Stimulated activated CD4-positive, alpha-beta T cell treated with anti-CD3 and anti-CD28 coated beads, Interleukin-2, amount 100 ng/mL, for 24 hours (primary cell): ENCODE measurements at regions not wholly inside any gene's neighbourhood (a gene's known extent, or its start where the extent isn't known, plus 50 kb on each side); places are given as distances from the start of the nearest gene placed in this dataset.

ENCODE experiments used
- DNase-seq, 2 donors: peaks; one replicate each; pipeline ENCODE4 v3.0.0-alpha.2; 2020

DNA sequence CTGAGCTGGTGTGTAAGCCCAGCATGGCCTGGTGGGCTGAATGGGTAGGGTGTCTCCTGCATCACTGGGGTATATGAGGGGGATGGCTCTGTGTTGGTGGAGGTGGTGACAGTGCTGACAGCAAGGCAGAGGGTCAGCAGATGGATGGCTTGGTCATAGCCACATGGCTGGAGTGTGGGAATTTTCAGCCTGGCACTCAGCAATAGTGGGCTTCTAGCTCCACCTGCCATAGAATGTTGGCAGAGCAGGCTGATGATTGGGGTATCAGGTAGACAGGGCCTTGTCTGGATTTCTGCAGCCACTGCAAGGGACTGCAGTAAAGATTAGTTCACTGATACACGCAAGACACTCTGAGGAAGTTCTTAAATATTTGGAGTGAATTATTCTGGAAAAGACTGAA is 137.5 kb upstream of the BACH2 start:
- no peak for DNase-seq

DNA sequence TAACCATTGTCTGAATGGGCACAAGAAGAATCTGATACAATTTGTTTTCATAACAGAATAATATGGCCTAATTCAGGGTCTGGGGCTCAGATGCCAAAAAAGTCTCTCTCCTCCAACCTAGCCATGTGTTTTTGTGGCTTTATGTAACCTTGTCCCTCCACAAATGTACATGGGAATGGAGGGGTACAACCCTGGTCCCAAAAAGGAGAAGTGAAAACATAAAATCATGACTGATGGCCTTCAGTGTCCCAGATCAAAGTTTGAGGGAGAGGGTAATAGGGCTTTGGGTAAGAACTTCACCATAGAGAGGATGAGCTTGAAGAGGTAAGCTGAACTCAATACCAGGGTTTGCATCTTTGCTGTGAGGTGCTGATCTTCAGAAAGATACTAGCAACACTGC is 136.3 kb upstream of the BACH2 start:
- DNase-seq = no peak

DNA sequence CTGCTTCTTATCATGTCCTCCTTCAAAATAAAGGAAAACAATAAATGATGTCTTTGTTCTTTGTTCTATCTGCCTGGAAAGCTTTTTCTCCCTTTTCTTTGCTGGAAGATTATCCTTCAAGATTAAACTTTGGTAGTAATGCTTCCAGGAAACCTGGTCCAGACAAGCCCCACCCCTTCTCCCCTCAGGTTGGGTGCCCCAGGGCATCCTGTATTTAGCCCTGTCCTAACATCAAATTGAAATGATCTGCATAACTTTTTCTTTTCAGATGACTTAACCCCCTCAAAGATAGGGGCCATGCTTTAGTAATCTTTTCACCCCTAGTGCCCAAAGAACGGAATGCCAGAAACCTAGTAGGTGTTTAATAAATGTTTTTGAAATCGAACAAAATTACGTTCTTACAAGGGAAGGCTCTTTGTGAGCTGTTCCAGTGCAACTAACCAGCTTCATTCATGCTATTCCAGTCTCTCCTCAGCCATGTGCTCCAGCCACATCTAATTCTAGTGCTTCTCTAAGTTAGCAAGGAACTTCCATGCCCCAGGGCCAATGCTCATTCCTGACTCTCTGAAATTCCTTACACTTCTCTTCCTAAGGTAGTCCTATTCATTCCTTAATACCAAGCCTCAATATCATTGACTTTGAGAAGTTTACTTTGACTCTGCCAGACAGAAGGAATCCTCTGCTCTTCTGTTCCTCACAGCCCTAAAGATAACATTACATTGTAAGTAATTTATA is 135.6 kb upstream of the BACH2 start:
- DNase-seq = no peak

DNA sequence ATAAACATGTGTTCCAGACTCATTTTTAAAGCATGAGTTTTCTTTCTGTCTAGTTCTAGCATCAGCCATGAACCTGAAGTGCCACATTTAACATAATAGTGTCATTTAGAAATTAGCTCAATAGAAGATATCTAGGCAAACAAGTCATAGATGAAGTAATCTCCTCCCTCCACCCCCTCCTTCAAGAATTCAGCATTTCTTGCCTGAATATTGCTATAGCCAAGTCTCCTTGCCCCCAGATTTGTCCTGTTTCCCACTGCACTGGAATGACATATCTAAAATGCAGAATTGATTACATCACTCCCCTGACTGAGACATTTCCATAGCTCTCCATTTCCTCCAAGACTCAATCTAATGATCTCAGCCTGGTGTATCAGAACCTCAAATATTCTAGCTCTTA is 134.9 kb upstream of the BACH2 start:
- no peak for DNase-seq

DNA sequence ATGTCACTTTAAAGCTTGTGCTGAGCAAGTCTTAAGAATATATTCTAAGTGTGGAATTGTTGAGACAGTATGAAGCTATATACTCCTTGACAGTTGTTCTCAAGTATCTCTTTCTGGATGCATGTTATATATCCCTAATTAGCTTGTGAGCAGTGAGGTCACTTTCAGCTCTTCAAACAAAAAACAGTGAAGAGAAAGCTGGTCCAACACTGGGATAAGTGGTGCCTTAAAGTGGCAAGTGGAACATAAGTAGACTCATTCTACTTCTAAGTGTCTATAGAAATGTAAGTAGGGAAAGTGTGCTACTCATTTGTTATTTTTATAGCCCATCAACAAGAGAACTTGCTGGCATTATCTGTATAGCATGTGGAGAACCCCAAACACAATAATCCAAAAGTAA is 133.1 kb upstream of the BACH2 start:
- no peak for DNase-seq

DNA sequence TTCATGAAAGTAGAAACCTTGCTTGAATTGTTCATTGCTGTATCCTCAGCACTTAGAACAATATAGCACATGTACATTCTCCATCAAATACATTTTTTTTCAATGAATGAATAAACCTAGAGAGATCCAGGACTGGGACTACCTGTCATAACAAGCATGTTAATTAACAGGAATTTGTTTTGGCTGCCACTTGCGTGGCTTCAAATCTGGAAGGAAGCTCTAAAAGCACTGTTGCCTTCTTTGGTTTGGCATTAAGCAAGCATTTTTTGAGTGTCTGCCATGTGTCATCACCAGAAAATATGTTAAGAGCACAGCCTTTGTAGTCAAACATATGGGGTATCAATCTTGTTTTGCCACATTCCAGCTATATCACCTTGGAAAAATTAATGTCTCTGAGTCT is 131.9 kb upstream of the BACH2 start:
- no peak for DNase-seq

DNA sequence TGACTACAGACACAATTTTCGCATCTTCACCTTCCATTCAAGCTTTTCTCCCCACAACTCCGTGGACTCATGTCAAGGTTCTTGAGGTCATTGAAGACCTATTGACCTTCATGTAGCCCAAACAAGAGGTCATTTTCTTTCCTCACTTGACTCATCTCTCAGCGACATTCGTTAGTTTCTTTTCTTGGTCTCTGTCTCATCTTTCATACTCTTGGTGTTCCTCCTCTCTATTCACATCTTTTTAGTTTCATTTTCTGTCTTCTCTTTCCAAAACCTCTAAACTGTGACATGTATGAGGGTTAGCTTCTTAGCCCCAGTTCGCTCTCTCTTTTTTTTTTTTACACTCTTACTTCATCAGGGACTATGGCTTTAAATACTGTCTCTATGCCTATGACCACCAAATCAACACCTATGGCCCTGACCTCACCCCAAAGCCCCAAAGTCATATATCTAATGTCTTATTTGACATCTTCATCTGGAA is 128.6 kb upstream of the BACH2 start:
- no peak for DNase-seq

DNA sequence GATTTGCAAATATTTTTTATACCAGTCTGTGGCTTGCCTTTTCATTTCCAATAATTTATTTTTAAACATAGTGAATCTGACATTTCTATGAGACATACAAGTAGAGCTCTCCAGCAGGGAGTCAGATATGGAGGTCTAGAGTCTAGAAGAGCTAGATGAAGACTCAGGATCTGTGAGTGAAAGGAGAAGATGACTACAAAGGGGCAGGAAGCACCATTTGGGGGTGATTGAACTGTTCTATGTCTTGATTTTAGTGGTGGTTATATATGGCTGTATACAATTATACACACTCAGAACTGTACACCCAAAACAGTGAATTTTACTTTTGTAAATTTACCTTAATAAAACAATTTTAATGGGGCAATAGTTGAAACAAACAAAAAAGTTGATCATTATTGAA is 127.9 kb upstream of the BACH2 start:
- no peak for DNase-seq

DNA sequence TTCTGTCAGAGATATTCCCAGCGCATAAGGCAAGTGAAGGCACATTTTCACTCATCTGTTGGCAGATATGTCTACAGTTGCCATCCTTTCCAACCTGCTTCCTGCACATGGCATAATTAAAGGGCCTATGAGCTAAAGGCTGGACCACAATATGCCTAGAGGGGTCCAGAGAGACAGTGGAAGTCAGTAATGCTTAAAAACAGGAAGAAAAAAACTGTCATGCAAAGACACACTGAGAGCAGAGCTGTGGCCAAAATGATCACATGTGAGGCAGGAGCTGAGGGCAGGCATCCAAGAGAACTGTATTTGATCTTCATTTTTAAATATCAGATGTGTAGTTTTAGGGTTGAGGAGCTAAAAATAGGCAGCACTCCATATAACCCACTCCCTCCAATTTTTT is 125.0 kb upstream of the BACH2 start:
- no peak for DNase-seq

DNA sequence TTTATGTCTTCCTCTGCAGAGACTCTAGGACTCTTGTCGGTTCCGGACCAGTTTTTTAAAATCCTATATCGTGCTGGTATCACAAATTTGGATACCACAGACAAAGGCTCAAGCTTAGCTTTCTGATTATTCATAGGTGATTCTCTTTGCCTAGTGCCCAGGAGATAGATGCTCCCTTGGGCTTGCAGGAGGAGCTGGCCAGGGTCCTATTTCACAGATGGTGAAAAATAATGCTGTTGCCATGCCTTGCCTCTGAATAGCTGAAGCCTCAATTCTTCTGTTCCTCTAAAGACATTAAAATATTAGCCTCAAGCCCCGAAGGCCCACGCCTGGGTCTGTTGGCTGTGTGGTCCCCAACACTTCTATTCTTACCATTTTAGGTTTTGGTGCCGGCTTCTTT is 123.9 kb upstream of the BACH2 start:
- no peak for DNase-seq

DNA sequence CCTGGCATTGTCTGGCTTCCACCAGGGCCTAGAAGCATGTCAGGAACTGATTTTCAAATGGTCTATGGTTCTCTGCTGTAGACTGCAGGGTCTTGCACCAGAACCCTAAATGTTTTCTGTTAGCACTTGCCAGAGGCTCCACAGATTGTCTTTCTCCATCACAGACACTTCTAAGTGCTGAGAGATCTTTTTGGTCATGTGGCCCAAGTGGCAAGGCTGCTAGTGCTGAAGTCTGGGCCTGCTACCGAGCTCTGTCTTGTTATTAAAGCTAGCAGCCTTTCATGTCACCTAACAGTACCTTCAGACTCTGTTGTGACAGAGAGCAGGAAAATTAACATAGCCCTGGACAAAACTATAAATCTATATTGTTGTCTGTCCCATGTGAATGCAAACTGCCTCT is 120.7 kb upstream of the BACH2 start:
- no peak for DNase-seq

DNA sequence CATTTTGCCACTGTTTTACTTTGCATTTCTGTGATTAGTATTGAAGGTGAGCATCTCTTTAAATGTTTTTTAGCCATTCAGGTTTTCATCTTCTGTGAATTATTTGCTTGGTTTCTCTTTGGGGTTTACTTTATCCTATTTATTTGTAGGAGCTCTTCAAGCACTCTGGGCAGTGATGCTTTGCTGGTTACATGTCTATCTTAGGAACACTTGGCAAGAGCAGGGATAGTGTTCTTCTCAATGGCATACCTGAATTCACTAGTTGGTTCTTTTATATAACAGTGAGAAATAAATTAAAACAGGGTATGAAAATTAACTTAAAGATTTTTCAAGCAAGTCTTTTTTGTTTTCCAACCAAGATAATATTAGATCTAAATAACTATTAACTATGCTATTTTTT is 119.7 kb upstream of the BACH2 start:
- no peak for DNase-seq

DNA sequence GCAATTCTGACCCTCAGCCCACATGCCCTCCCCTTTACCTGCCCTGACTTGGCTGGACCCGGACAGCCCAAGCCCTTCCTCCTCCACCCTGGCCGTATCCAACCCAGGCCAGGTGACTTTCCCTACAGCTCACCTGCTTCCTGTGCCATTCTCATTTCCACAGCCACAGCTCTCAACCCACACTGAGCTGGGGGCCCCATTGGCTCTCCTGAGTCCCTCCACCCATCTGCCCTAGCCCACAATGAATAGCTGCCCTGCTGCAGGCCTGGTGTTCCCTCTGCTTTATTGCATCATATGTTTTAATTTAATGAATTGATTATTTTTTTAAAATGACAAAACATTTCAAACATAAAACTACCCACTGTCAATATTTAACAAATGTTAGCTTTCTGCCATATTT is 118.5 kb upstream of the BACH2 start:
- DNase-seq = no peak

DNA sequence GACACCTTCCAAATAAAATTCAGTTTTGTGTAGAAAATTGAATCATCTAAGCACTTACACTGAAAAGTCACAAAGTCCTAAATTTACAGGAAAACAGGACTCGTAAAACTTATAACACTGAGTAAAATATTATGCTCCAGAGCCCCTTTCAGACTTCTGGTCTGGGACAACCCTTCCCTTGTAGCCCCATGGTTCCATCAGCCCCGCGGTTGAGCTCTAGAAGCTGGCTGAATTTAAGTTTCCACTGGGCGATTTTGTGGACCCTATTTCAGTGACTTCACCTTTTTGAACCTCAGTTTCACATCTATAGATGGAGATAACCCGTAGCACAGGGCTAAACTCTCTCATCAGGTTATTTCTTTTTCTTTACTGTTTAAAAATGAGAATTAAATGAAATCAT is 117.7 kb upstream of the BACH2 start:
- no peak for DNase-seq

DNA sequence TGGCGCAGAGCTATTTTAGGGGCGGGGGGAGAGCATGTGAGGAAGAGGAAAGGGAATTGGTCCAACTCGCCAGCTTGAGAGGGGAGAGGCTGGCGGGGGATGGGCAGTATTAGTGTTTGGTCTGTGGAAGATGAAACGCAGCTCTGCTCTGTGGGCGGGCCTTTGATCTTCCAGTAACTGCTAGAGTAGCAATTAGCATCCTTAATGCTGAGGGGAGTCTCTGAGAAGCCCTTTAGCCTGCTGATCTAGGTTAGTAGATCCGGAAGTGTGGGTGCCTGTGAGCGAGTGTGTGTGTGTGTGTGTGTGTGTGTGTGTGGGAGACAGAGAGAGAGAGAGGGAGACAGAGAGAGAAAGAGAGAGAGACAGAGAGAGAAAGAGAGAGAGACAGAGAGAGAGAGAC is 117.2 kb upstream of the BACH2 start:
- peak; percentile 79 to 84 for DNase-seq

DNA sequence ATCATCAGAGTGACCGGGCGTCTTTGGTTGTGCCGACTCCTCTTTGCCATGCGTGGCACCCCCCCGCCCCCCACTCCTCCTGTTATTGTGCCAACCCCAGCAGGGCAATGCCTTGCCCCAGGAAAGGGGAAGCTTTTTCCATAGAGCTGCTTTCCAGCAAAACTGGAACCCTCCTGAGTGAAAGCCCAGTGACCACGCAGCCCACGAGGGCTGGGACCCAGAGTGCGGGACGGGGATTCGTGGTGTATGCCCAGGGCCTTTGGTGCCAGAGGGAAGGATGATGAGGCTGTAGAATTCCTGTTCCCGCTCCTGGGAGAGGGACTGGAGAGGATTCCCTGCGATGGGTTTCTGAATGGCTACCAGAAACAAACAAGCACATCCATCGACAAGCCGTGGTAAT is 116.8 kb upstream of the BACH2 start:
- DNase-seq = no peak

DNA sequence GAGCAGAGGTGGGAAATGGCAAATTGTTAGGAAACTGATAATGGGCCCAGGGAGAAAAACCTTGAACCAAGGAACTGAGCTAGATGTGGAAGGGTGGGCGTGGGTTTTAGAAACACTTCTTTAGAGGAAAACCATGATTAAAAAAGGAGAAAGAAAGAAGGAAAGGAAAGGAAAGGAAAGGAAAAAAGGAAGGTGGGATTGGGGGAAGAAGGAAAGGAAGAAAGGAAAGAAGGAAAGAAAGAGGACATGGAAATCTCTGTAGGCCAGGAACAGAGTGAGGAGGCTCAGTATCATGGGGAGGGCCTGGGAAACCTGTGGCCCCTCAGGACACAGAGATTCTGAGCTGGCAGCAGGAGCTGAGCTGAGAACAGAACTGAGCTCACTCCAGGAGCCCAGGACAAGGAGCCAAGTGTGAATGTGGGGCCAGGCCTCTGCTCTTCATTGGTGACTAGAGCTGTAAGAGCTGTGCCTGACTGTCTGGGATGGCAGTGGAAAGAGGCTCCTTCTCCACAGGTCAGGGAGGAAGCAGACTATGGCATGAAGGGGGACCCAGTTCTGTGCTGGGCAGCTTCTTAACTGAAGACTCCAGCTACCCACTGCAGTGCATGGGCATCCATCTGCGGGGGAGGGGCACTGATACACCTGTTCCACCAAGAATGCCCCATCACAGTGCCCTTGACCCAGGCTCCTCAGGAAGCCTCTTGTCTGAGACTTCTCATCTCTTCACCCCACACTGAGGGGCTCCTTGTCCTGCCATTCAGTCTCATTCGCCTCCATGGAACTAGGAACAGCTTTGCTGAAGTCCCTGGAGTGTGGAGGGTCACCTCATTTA is 116.1 kb upstream of the BACH2 start:
- DNase-seq = no peak

DNA sequence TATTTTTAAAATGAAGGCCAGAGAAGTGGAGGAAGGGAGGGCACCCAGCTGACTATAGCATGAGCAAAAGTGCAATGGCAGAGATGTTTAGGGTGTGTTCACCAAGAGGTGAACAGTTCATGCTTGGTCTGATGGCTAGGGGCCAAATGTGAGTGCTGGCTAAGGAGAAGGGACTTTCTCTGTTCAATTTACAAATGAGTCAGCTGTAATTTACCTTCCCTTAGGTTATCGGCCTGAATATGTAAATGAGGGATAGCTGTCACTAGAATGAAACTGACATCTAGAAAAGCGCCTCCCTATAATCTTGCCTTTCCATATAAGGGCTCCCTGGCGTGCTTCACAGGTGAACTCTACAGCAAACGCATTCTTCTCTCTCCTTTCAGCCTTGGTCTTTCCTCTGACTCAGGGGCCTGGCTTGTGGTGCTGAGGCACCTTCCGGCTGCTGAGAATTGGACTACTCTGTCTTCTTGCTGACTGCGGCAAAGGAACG is 114.7 kb upstream of the BACH2 start:
- DNase-seq = peak; percentile 70

DNA sequence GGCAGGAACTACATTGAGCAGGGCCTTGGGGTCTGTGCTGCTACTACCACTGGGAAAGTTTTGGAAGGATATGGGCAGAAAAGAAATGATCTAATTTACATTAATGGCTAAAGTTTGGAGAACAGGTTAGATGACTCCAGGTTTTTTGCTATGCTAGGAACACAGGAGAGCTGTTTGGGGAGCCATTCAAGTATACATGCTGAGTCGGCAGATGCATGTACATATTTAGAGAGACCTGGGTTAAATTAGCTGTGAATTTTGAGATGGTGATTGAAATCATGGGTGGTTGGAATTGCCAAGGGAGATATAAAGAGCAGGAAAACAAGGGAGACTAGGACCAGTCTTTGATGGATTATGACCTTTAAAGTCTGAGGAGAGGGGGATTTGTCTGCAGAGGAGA is 113.1 kb upstream of the BACH2 start:
- no peak for DNase-seq

DNA sequence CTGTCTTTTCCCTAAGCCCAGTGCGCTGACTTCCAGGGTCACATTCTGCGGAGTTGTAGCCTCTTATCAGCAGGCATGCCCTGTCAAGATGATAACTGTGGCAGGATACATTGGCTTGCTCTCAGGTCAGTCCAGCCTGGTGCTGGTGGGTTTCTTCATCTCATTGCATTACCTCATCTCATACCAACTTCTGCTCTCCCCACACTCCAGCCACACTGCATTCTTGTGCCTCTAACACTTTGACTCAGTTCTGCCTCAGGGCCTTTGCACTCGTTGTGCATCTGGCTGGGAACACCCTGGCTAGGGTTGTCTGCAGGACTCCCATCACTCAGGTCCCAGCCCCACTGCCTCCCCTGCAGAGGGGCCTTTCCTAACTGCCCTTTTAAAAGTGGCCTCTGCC is 110.3 kb upstream of the BACH2 start:
- no peak for DNase-seq

DNA sequence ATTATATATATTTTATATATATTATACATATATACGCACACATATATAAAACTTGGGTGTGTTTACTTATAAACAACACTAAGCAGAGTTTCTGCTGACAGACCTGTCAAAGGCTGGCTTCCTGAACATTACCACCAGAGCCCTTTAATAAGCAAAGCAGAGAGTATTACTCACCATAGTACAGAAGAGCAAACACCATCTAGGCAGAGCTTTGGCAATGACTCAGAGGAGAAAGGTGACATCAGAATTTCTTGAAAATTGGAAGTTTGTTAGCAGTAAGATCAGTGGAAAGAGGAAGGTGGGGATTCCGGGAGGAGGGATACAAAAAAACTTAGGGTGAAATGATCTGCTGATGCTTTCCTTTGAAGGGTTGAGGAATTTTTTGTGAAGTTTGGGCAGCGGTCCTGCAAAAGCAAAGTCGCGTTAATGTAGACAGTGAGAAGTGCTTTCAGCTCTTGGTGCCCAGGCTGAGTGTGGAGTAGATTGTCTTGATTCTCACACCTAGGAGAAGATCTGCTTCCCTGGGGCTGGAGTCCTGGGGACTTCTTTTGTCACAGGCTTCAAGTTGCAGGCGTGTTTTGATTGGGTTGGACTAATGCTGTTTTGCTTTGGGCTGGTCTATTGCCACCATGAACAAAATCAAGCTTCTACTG is 109.6 kb upstream of the BACH2 start:
- DNase-seq = peak in 1 of 2 donors; percentile 36

DNA sequence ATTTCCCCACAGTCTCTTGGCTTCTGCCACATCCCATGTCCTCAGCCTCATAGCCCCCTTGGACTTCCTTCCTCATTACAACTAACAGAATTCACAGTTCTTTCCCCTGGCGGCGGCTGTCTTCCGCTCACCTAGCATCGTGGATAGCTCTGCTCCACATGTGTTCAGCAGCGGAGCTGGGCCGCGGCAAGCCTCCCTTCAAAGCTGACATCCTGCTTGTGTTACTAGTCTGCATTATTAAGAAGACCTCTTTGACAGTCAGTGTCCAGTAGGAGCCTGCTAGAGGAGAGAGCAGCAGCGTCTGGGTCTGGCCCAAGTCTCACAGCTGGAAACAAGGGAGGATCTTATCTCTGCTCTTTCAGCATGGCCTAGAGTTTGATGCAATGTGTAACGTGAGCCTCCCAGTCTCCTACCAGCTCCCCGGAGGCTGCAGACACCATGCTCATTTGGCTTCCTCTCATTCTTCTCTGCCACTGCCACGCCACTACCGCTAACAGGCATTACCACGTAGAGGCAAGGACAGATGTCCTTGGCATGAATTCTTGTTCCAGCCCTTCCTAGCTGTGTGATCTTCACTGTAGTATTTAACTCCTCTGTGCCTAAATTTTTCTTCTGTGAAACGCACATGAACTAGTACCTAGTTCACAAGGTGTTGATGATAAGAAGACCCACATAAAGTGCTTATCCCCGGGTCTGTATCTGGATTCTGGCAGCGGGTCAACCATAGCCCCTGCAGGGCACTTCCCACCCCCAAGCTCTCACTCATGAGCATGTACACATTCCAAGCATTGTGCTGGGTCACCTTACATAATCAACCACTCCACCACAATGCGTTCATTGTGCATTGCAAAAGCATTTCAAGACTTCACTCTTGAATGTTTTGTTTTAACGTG is 107.1 kb upstream of the BACH2 start:
- DNase-seq = no peak

DNA sequence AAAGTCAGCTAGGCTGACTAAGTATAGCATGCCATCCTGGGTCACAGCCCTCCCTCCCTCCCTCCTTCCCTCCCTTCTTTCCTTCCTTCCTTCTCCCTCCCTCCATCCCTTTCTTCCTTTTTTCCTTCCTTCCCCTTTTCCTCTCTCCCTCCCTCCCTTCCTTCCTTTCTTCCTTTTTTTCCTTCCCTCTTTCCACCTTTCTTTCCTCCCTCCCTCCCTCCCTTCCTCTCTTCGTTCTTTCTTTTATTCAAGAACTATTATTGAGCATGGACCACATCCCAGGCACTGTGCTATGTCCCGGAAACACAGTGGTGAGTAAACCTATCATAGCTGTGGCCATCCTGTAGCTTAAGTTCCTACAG is 106.2 kb upstream of the BACH2 start:
- no peak for DNase-seq
